ENCODE measurements at regions not wholly inside any gene's neighbourhood (a gene's known extent, or its start where the extent isn't known, plus 50 kb on each side); places are given as distances from the start of the nearest gene placed in this dataset.
"Not testable (repeated sequence)": the region's sequence is repeated elsewhere in the genome, so short reads cannot be mapped to it uniquely, and the experiment has no call there.

GRCh38 chr12:66733321-66733720 lies 54.4 kb upstream of the GRIP1 start:
- no peak for DNase-seq

GRCh38 chr12:66733839-66734238 lies 55.0 kb upstream of the GRIP1 start:
- no peak for DNase-seq

GRCh38 chr12:66735275-66735674 lies 56.4 kb upstream of the GRIP1 start:
- no peak for DNase-seq

GRCh38 chr12:66736931-66737330 lies 58.1 kb upstream of the GRIP1 start:
- DNase-seq, result no peak

- no peak for DNase-seq
These were observed 60.4 kb upstream of the GRIP1 start for GRCh38 chr12:66739266-66739665.

GRCh38 chr12:66739940-66740651 lies 61.2 kb upstream of the GRIP1 start:
- DNase-seq, result no peak

DNA sequence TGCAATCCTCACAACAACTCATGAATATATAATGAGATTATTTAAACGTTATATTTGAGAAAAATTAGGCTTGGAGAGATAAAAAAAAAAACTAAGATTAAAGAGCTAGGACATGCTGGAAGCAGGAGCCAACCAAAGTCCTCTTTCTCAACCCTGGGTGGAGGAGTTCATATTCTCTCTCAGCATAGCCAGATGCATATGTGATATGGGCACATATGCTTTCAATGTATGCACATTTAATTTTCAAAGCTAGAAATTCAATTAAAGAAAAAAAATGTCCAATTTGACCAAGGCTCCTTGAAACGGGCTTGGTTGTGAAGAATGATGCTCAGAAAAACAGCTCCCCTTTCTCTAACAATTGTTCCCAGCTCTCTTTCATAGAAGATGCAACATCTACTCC lies 61.9 kb upstream of the GRIP1 start:
- DNase-seq, result no peak

GRCh38 chr12:66741919-66742318 lies 63.0 kb upstream of the GRIP1 start:
- DNase-seq, result no peak

GRCh38 chr12:66742508-66743367 lies 63.9 kb upstream of the GRIP1 start:
- DNase-seq, result no peak

GRCh38 chr12:66744461-66744860 lies 65.6 kb upstream of the GRIP1 start:
- DNase-seq, result no peak

GRCh38 chr12:66744956-66745383 lies 66.1 kb upstream of the GRIP1 start:
- no peak for DNase-seq

- DNase-seq, result no peak
These were observed 67.8 kb upstream of the GRIP1 start for GRCh38 chr12:66746489-66747201.

GRCh38 chr12:66751432-66752113 lies 72.7 kb upstream of the GRIP1 start:
- peak; percentile 19 for DNase-seq

DNA sequence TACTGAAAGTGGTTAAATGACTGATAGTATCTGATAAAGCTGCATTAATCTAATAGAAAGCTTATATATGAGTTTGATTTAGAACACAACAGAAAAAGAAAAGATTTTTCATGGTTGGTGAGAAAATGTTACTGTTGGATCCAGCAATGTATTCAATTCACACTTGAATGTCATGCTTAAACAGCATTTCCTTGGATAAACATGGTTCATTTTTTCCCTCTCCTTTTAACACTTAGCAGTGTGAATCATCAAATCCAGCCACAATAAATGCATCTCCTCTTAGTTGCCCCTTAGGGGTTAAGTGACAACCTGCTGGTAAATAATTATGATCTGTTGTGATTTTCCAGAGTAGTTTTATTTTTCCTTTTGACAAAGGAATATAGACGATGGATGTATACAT lies 74.9 kb upstream of the GRIP1 start:
- no peak for DNase-seq

DNA sequence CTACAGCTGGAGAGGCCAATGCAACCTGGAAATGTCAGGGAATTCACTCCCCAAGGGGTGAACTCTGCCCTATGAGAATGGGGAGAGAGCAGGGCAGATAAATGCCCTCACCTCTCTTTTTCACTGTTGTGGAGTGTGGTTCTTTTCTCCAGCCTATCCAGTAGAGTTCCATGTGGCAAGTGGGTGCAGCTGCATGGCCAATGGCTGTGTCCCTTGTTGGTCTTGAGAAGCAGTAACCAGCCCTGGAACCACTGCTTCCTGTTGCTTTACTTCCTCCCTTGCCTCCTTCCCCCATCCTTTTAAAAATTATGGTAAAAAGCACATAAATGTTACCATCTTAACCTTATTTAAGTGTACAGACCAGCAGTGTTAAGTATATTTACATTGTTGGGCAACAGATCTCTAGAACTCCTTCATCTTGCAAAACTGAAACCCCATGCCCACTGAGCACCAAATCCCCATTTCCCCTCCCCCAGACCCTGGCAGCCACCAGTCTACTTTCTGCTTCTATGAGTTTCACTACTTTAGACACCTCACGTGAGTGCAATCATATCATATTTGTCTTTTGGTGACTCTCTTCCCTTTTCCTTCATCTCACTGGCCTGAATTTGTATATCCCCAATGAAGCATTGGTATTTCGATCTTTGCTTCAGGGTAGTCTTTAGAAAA lies 77.0 kb upstream of the GRIP1 start:
- DNase-seq, result no peak

- no peak for DNase-seq
These were observed 77.8 kb upstream of the GRIP1 start for GRCh38 chr12:66756631-66757030.

- DNase-seq, result not testable (repeated sequence)
These were observed 81.2 kb upstream of the GRIP1 start for GRCh38 chr12:66760122-66760521.

- DNase-seq, result no peak
These were observed 84.6 kb upstream of the GRIP1 start for GRCh38 chr12:66763467-66763866.

GRCh38 chr12:66765204-66765603 lies 86.3 kb upstream of the GRIP1 start:
- no peak for DNase-seq

DNA sequence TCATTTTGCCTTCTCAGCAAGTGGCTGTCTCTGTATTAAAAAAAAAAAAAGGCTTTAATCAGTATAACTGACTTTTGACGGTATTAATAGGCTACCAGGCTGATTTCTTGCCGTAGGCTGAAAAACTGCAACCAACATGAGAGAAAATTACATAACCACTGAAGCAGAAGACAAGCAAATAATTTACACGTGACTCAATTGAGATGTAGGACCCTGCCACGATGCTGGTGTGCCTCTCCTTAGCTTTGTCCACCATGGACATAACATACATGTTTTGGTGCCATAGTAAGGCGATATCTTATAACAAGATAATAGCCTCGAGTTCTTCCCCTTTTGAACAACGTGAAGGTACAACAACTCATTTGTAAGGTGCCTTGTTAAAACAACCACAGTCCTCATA lies 88.7 kb upstream of the GRIP1 start:
- DNase-seq, result no peak

GRCh38 chr12:66768293-66768692 lies 89.4 kb upstream of the GRIP1 start:
- no peak for DNase-seq

DNA sequence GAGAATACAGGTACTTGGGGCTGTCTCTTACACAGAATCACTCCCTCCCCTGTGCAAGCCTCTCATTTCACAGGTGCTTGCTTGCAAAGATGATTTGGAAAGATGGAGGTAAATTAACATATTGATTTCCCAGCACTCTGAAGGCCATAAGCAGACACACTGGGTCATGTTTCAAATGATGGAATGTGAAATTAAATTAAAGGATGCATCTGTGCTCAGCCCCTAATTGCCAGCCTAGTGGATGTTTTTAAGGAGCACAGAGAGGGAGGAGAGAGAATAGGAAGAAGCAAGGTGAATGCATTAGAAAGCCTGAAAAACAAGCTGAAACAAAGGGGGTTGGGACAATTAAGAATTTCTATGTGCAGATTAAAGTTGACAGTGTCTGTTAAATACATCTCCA lies 96.1 kb upstream of the GRIP1 start:
- no peak for DNase-seq

- DNase-seq, result no peak
These were observed 97.0 kb upstream of the GRIP1 start for GRCh38 chr12:66775871-66776270.

All from NCI-H774 (cell line).